Aorta (tissue), 5 donors: ENCODE measurements at regions not wholly inside any gene's neighbourhood (a gene's known extent, or its start where the extent isn't known, plus 50 kb on each side); places are given as distances from the start of the nearest gene placed in this dataset.
A peak's percentile ranks its signal among the peaks of the same experiment; 100 is the strongest.

Experiments used
- ATAC-seq: fragments of 200-7000 bp; cut with Tn5 transposase; one replicate; pipeline ENCODE4 v1.9.1; 2022; ENCODE audit warnings: moderate library complexity; ENCODE audit not compliant: low FRiP score
- DNase-seq, 2 donors: peaks; one replicate each; pipeline ENCODE4 v3.0.0-alpha.2; 2020
- H3K27ac ChIP-seq, 2 donors: one replicate each; pipeline ENCODE4 v1.5.1; 2013; ENCODE audit warnings: low read length in 2 of 2, mild to moderate bottlenecking in 2 of 2, moderate library complexity in 2 of 2, control low read depth in 1 of 2, inconsistent platforms in 1 of 2, low read depth in 1 of 2
- H3K27me3 ChIP-seq, 2 donors: one replicate each; pipeline ENCODE4 v1.6.1; 2013; ENCODE audit warnings: control low read depth in 1 of 2, low read length in 1 of 2, mild to moderate bottlenecking in 1 of 2, moderate library complexity in 1 of 2; ENCODE audit not compliant: insufficient read depth in 2 of 2, control insufficient read depth in 1 of 2
- H3K36me3 ChIP-seq, 2 donors: one replicate each; pipeline ENCODE4 v1.6.1; 2013; ENCODE audit warnings: control low read depth in 1 of 2, low read length in 1 of 2, mild to moderate bottlenecking in 1 of 2; ENCODE audit not compliant: insufficient read depth in 2 of 2, control insufficient read depth in 1 of 2
- H3K4me1 ChIP-seq, 2 donors: one replicate each; pipeline ENCODE4 v1.6.1; 2013; ENCODE audit warnings: low read length in 2 of 2, control low read depth in 1 of 2, mild to moderate bottlenecking in 1 of 2, moderate library complexity in 1 of 2; ENCODE audit not compliant: insufficient read depth in 2 of 2, control insufficient read depth in 1 of 2
- H3K4me3 ChIP-seq, 2 donors: one replicate each; pipeline ENCODE4 v1.5.1; 2013; ENCODE audit warnings: low read length in 2 of 2, control low read depth in 1 of 2, mild to moderate bottlenecking in 1 of 2
- H3K9me3 ChIP-seq: one replicate; pipeline ENCODE4 v1.6.1; 2013; ENCODE audit warnings: mild to moderate bottlenecking, low read length; ENCODE audit not compliant: control insufficient read depth
- WGBS, 2 donors: extraction: QIAGEN DNeasy Blood & Tissue Kit; methylation state at CpG; one replicate each; pipeline ENCODE4 v1.1.7; 2013; 5-methylcytosine and 5-hydroxymethylcytosine counted together
- intact Hi-C, 2 donors: fragments of 100-400 bp; cut with DNase I; formaldehyde crosslinking; loops; one replicate each; pipeline versions ENCODE4 v1.14.2 to v1.15.0; 2022
- donor health status: healthy with polysubstance abuse.
- donor health status: Bipolar disorder and iron deficiency.
- donor health status: DM: no; HTN: no; CAD: no.
- donor health status: DM: no; HTN: no; CAD: no.
- donor health status: DM: yes; HTN: yes; CAD: no.

- DNase-seq (no peak), ATAC-seq (no peak)
- H3K9me3 ChIP-seq, result no peaks in the 10 kb centered on the region
- no peaks in the 10 kb centered on the region for H3K27me3 ChIP-seq
- H3K4me3 ChIP-seq, result no peak overlapping the region
- WGBS, 2 donors, result 95 to 97% methylated on average over 1 of the region's 1 CpG
- H3K4me1 ChIP-seq, result no peaks in the 10 kb centered on the region
- no peak overlapping the region for H3K27ac ChIP-seq
- no peaks in the 10 kb centered on the region for H3K36me3 ChIP-seq
- intact Hi-C loops, result no loop called here
Measured at GRCh38 chr2:18125303-18125702, 246.8 kb downstream of the KCNS3 start.

GRCh38 chr2:18124116-18124835 lies 245.8 kb downstream of the KCNS3 start:
- Histone ChIP-seq H3K36me3 (no peaks in the 10 kb centered on the region), H3K9me3 (no peaks in the 10 kb centered on the region), H3K27me3 (no peaks in the 10 kb centered on the region), H3K4me1 (peaks cover 0 to 3% of the 10 kb centered on the region in 2 donors), H3K4me3 (no peak overlapping the region), H3K27ac (no peak overlapping the region)
- DNase-seq (no peak), ATAC-seq (peak; percentile 42)
- intact Hi-C loops, result no loop called here
- 23 to 26% methylated on average over 6 of the region's 6 CpGs for WGBS, 2 donors

- H3K36me3 ChIP-seq, result no peaks in the 10 kb centered on the region
- intact Hi-C loops, result no loop called here
- no peak overlapping the region for H3K4me3 ChIP-seq
- 13 to 25% methylated on average over 3 of the region's 3 CpGs for WGBS, 2 donors
- H3K4me1 ChIP-seq, result peaks cover 0 to 4% of the 10 kb centered on the region in 2 donors
- DNase-seq (no peak), ATAC-seq (no peak)
- H3K27me3 ChIP-seq, result no peaks in the 10 kb centered on the region
- H3K27ac ChIP-seq, result no peak overlapping the region
- H3K9me3 ChIP-seq, result no peaks in the 10 kb centered on the region
Measured at GRCh38 chr2:18123577-18123976, 245.1 kb downstream of the KCNS3 start.

GRCh38 chr2:18123211-18123570 lies 244.7 kb downstream of the KCNS3 start:
- no peak overlapping the region for H3K4me3 ChIP-seq
- no peaks in the 10 kb centered on the region for H3K36me3 ChIP-seq
- ATAC-seq, result no peak
- no peaks in the 10 kb centered on the region for H3K27me3 ChIP-seq
- H3K27ac ChIP-seq, result no peak overlapping the region
- no peaks in the 10 kb centered on the region for H3K9me3 ChIP-seq
- peaks cover 0 to 4% of the 10 kb centered on the region in 2 donors for H3K4me1 ChIP-seq
- intact Hi-C loops, result no loop called here
- 10 to 13% methylated on average over 3 of the region's 3 CpGs for WGBS, 2 donors
- DNase-seq, result no peak

GRCh38 chr2:18122544-18123210 lies 244.2 kb downstream of the KCNS3 start:
- 2 to 4% methylated on average over 3 of the region's 3 CpGs for WGBS, 2 donors

GRCh38 chr2:18119883-18120282 lies 241.4 kb downstream of the KCNS3 start:
- no peak overlapping the region for H3K27ac ChIP-seq
- intact Hi-C loops, result no loop called here
- peak; percentile 28 for ATAC-seq
- H3K9me3 ChIP-seq, result no peaks in the 10 kb centered on the region
- peaks cover 0 to 4% of the 10 kb centered on the region in 2 donors for H3K4me1 ChIP-seq
- no peaks in the 10 kb centered on the region for H3K27me3 ChIP-seq
- H3K4me3 ChIP-seq, result no peak overlapping the region
- 10 to 23% methylated on average over 3 of the region's 3 CpGs for WGBS, 2 donors
- peak in 1 of 2 donors; percentile 61 for DNase-seq
- no peaks in the 10 kb centered on the region for H3K36me3 ChIP-seq

More at GRCh38 chr2:18122544-18123210, 244.2 kb downstream of the KCNS3 start:
- intact Hi-C loops, result no loop called here
- peaks cover 0 to 4% of the 10 kb centered on the region in 2 donors for H3K4me1 ChIP-seq
- H3K36me3 ChIP-seq, result no peaks in the 10 kb centered on the region
- DNase-seq (no peak), ATAC-seq (no peak)
- no peak overlapping the region for H3K4me3 ChIP-seq
- H3K27me3 ChIP-seq, result no peaks in the 10 kb centered on the region
- no peaks in the 10 kb centered on the region for H3K9me3 ChIP-seq
- no peak overlapping the region for H3K27ac ChIP-seq

GRCh38 chr2:18118703-18119102 lies 240.2 kb downstream of the KCNS3 start:
- WGBS, 2 donors, result 66 to 69% methylated on average over 5 of the region's 5 CpGs
- intact Hi-C loops, result no loop called here
- Histone ChIP-seq H3K9me3 (no peaks in the 10 kb centered on the region), H3K4me1 (peaks cover 0 to 4% of the 10 kb centered on the region in 2 donors), H3K4me3 (no peak overlapping the region), H3K36me3 (no peaks in the 10 kb centered on the region), H3K27me3 (no peaks in the 10 kb centered on the region), H3K27ac (no peak overlapping the region)
- no peak for ATAC-seq
- DNase-seq, result no peak

- peaks cover 0 to 4% of the 10 kb centered on the region in 2 donors for H3K4me1 ChIP-seq
- no peak overlapping the region for H3K4me3 ChIP-seq
- 65 to 68% methylated on average over 2 of the region's 2 CpGs for WGBS, 2 donors
- H3K9me3 ChIP-seq, result no peaks in the 10 kb centered on the region
- no peaks in the 10 kb centered on the region for H3K27me3 ChIP-seq
- no peaks in the 10 kb centered on the region for H3K36me3 ChIP-seq
- intact Hi-C loops, result no loop called here
- ATAC-seq (no peak), DNase-seq (no peak)
- no peak overlapping the region for H3K27ac ChIP-seq
Measured at GRCh38 chr2:18117592-18117991, 239.1 kb downstream of the KCNS3 start.

- H3K27me3 ChIP-seq, result no peaks in the 10 kb centered on the region
- no peak overlapping the region for H3K4me3 ChIP-seq
- ATAC-seq (no peak), DNase-seq (no peak)
- WGBS, 2 donors, result 68 to 69% methylated on average over 3 of the region's 3 CpGs
- no peak overlapping the region for H3K27ac ChIP-seq
- H3K36me3 ChIP-seq, result no peaks in the 10 kb centered on the region
- peaks cover 0 to 5% of the 10 kb centered on the region in 2 donors for H3K4me1 ChIP-seq
- intact Hi-C loops, result no loop called here
- no peaks in the 10 kb centered on the region for H3K9me3 ChIP-seq
Measured at GRCh38 chr2:18110222-18110621, 231.8 kb downstream of the KCNS3 start.
